ENCODE measurements at regions not wholly inside any gene's neighbourhood (a gene's known extent, or its start where the extent isn't known, plus 50 kb on each side); places are given as distances from the start of the nearest gene placed in this dataset.

GRCh38 chr6:164152611-164153010 is 738.1 kb downstream of the QKI start:
- H3K4me3 ChIP-seq (ENCODE audit: low read depth in 1 of 5, low read length in 5 of 5): no peak overlapping the region
- H3K36me3 ChIP-seq (ENCODE audit: control insufficient read depth in 5 of 5, insufficient read depth in 5 of 5, low read length in 5 of 5): no peaks in the 10 kb centered on the region
- H3K27ac ChIP-seq (ENCODE audit: low read depth, low read length): no peak overlapping the region
- no peak overlapping the region for H3K9ac ChIP-seq (ENCODE audit: low read length in 5 of 5)
- H3K4me1 ChIP-seq (ENCODE audit: control insufficient read depth in 5 of 5, insufficient read depth in 5 of 5, low read length in 5 of 5): no peaks in the 10 kb centered on the region
- H3K9me3 ChIP-seq (ENCODE audit: control insufficient read depth in 5 of 5, low read length in 5 of 5): no peaks in the 10 kb centered on the region
- H3K27me3 ChIP-seq (ENCODE audit: control insufficient read depth in 5 of 5, insufficient read depth in 4 of 5, low read length in 5 of 5): no peaks in the 10 kb centered on the region

- Histone ChIP-seq H3K36me3 (ENCODE audit: control insufficient read depth in 5 of 5, insufficient read depth in 5 of 5, low read length in 5 of 5) (no peaks in the 10 kb centered on the region), H3K27me3 (ENCODE audit: control insufficient read depth in 5 of 5, insufficient read depth in 4 of 5, low read length in 5 of 5) (no peaks in the 10 kb centered on the region), H3K4me3 (ENCODE audit: low read depth in 1 of 5, low read length in 5 of 5) (no peak overlapping the region), H3K9ac (ENCODE audit: low read length in 5 of 5) (no peak overlapping the region), H3K9me3 (ENCODE audit: control insufficient read depth in 5 of 5, low read length in 5 of 5) (no peaks in the 10 kb centered on the region), H3K27ac (ENCODE audit: low read depth, low read length) (no peak overlapping the region), H3K4me1 (ENCODE audit: control insufficient read depth in 5 of 5, insufficient read depth in 5 of 5, low read length in 5 of 5) (no peaks in the 10 kb centered on the region)
Observed at GRCh38 chr6:164151161-164152120, 736.9 kb downstream of the QKI start.

GRCh38 chr6:164150232-164150631 is 735.7 kb downstream of the QKI start:
- H3K9ac ChIP-seq (ENCODE audit: low read length in 5 of 5): no peak overlapping the region
- no peaks in the 10 kb centered on the region for H3K36me3 ChIP-seq (ENCODE audit: control insufficient read depth in 5 of 5, insufficient read depth in 5 of 5, low read length in 5 of 5)
- no peaks in the 10 kb centered on the region for H3K4me1 ChIP-seq (ENCODE audit: control insufficient read depth in 5 of 5, insufficient read depth in 5 of 5, low read length in 5 of 5)
- H3K4me3 ChIP-seq (ENCODE audit: low read depth in 1 of 5, low read length in 5 of 5): no peak overlapping the region
- no peak overlapping the region for H3K27ac ChIP-seq (ENCODE audit: low read depth, low read length)
- H3K9me3 ChIP-seq (ENCODE audit: control insufficient read depth in 5 of 5, low read length in 5 of 5): no peaks in the 10 kb centered on the region
- H3K27me3 ChIP-seq (ENCODE audit: control insufficient read depth in 5 of 5, insufficient read depth in 4 of 5, low read length in 5 of 5): no peaks in the 10 kb centered on the region

GRCh38 chr6:164148788-164149187 is 734.3 kb downstream of the QKI start:
- Histone ChIP-seq H3K9me3 (ENCODE audit: control insufficient read depth in 5 of 5, low read length in 5 of 5) (no peaks in the 10 kb centered on the region), H3K4me1 (ENCODE audit: control insufficient read depth in 5 of 5, insufficient read depth in 5 of 5, low read length in 5 of 5) (no peaks in the 10 kb centered on the region), H3K4me3 (ENCODE audit: low read depth in 1 of 5, low read length in 5 of 5) (no peak overlapping the region), H3K27me3 (ENCODE audit: control insufficient read depth in 5 of 5, insufficient read depth in 4 of 5, low read length in 5 of 5) (no peaks in the 10 kb centered on the region), H3K9ac (ENCODE audit: low read length in 5 of 5) (no peak overlapping the region), H3K36me3 (ENCODE audit: control insufficient read depth in 5 of 5, insufficient read depth in 5 of 5, low read length in 5 of 5) (no peaks in the 10 kb centered on the region), H3K27ac (ENCODE audit: low read depth, low read length) (no peak overlapping the region)

- H3K27me3 ChIP-seq (ENCODE audit: control insufficient read depth in 5 of 5, insufficient read depth in 4 of 5, low read length in 5 of 5): no peaks in the 10 kb centered on the region
- H3K27ac ChIP-seq (ENCODE audit: low read depth, low read length): no peak overlapping the region
- no peaks in the 10 kb centered on the region for H3K36me3 ChIP-seq (ENCODE audit: control insufficient read depth in 5 of 5, insufficient read depth in 5 of 5, low read length in 5 of 5)
- no peaks in the 10 kb centered on the region for H3K9me3 ChIP-seq (ENCODE audit: control insufficient read depth in 5 of 5, low read length in 5 of 5)
- no peak overlapping the region for H3K9ac ChIP-seq (ENCODE audit: low read length in 5 of 5)
- H3K4me3 ChIP-seq (ENCODE audit: low read depth in 1 of 5, low read length in 5 of 5): no peak overlapping the region
- no peaks in the 10 kb centered on the region for H3K4me1 ChIP-seq (ENCODE audit: control insufficient read depth in 5 of 5, insufficient read depth in 5 of 5, low read length in 5 of 5)
Observed at GRCh38 chr6:164144316-164144715, 729.8 kb downstream of the QKI start.

GRCh38 chr6:164142322-164142721 is 727.8 kb downstream of the QKI start:
- no peak overlapping the region for H3K9ac ChIP-seq (ENCODE audit: low read length in 5 of 5)
- H3K27ac ChIP-seq (ENCODE audit: low read depth, low read length): no peak overlapping the region
- no peaks in the 10 kb centered on the region for H3K27me3 ChIP-seq (ENCODE audit: control insufficient read depth in 5 of 5, insufficient read depth in 4 of 5, low read length in 5 of 5)
- no peaks in the 10 kb centered on the region for H3K4me1 ChIP-seq (ENCODE audit: control insufficient read depth in 5 of 5, insufficient read depth in 5 of 5, low read length in 5 of 5)
- no peaks in the 10 kb centered on the region for H3K36me3 ChIP-seq (ENCODE audit: control insufficient read depth in 5 of 5, insufficient read depth in 5 of 5, low read length in 5 of 5)
- no peaks in the 10 kb centered on the region for H3K9me3 ChIP-seq (ENCODE audit: control insufficient read depth in 5 of 5, low read length in 5 of 5)
- no peak overlapping the region for H3K4me3 ChIP-seq (ENCODE audit: low read depth in 1 of 5, low read length in 5 of 5)

- no peak overlapping the region for H3K9ac ChIP-seq (ENCODE audit: low read length in 5 of 5)
- no peaks in the 10 kb centered on the region for H3K4me1 ChIP-seq (ENCODE audit: control insufficient read depth in 5 of 5, insufficient read depth in 5 of 5, low read length in 5 of 5)
- H3K27ac ChIP-seq (ENCODE audit: low read depth, low read length): no peak overlapping the region
- H3K9me3 ChIP-seq (ENCODE audit: control insufficient read depth in 5 of 5, low read length in 5 of 5): peaks cover 0 to 4% (median 0%) of the 10 kb centered on the region in 5 donors
- no peaks in the 10 kb centered on the region for H3K36me3 ChIP-seq (ENCODE audit: control insufficient read depth in 5 of 5, insufficient read depth in 5 of 5, low read length in 5 of 5)
- no peak overlapping the region for H3K4me3 ChIP-seq (ENCODE audit: low read depth in 1 of 5, low read length in 5 of 5)
- no peaks in the 10 kb centered on the region for H3K27me3 ChIP-seq (ENCODE audit: control insufficient read depth in 5 of 5, insufficient read depth in 4 of 5, low read length in 5 of 5)
Observed at GRCh38 chr6:164135511-164136132, 721.1 kb downstream of the QKI start.

GRCh38 chr6:164133095-164133494 is 718.6 kb downstream of the QKI start:
- Histone ChIP-seq H3K27ac (ENCODE audit: low read depth, low read length) (no peak overlapping the region), H3K4me1 (ENCODE audit: control insufficient read depth in 5 of 5, insufficient read depth in 5 of 5, low read length in 5 of 5) (no peaks in the 10 kb centered on the region), H3K4me3 (ENCODE audit: low read depth in 1 of 5, low read length in 5 of 5) (no peak overlapping the region), H3K9ac (ENCODE audit: low read length in 5 of 5) (no peak overlapping the region), H3K27me3 (ENCODE audit: control insufficient read depth in 5 of 5, insufficient read depth in 4 of 5, low read length in 5 of 5) (no peaks in the 10 kb centered on the region), H3K36me3 (ENCODE audit: control insufficient read depth in 5 of 5, insufficient read depth in 5 of 5, low read length in 5 of 5) (no peaks in the 10 kb centered on the region), H3K9me3 (ENCODE audit: control insufficient read depth in 5 of 5, low read length in 5 of 5) (peaks cover 0 to 4% (median 0%) of the 10 kb centered on the region in 5 donors)

GRCh38 chr6:164130585-164130984 is 716.1 kb downstream of the QKI start:
- Histone ChIP-seq H3K36me3 (ENCODE audit: control insufficient read depth in 5 of 5, insufficient read depth in 5 of 5, low read length in 5 of 5) (no peaks in the 10 kb centered on the region), H3K9me3 (ENCODE audit: control insufficient read depth in 5 of 5, low read length in 5 of 5) (no peaks in the 10 kb centered on the region), H3K9ac (ENCODE audit: low read length in 5 of 5) (no peak overlapping the region)

GRCh38 chr6:164130151-164130550 is 715.6 kb downstream of the QKI start:
- Histone ChIP-seq H3K9me3 (ENCODE audit: control insufficient read depth in 5 of 5, low read length in 5 of 5) (no peaks in the 10 kb centered on the region), H3K9ac (ENCODE audit: low read length in 5 of 5) (no peak overlapping the region), H3K4me3 (ENCODE audit: low read depth in 1 of 5, low read length in 5 of 5) (no peak overlapping the region), H3K4me1 (ENCODE audit: control insufficient read depth in 5 of 5, insufficient read depth in 5 of 5, low read length in 5 of 5) (no peaks in the 10 kb centered on the region), H3K27me3 (ENCODE audit: control insufficient read depth in 5 of 5, insufficient read depth in 4 of 5, low read length in 5 of 5) (no peaks in the 10 kb centered on the region), H3K27ac (ENCODE audit: low read depth, low read length) (no peak overlapping the region), H3K36me3 (ENCODE audit: control insufficient read depth in 5 of 5, insufficient read depth in 5 of 5, low read length in 5 of 5) (no peaks in the 10 kb centered on the region)

More at GRCh38 chr6:164130585-164130984, 716.1 kb downstream of the QKI start:
- H3K4me1 ChIP-seq (ENCODE audit: control insufficient read depth in 5 of 5, insufficient read depth in 5 of 5, low read length in 5 of 5): no peaks in the 10 kb centered on the region
- H3K27me3 ChIP-seq (ENCODE audit: control insufficient read depth in 5 of 5, insufficient read depth in 4 of 5, low read length in 5 of 5): no peaks in the 10 kb centered on the region
- H3K27ac ChIP-seq (ENCODE audit: low read depth, low read length): no peak overlapping the region
- H3K4me3 ChIP-seq (ENCODE audit: low read depth in 1 of 5, low read length in 5 of 5): no peak overlapping the region

Data from subcutaneous abdominal adipose tissue (tissue), 5 donors.